Hepatocyte (in vitro differentiated cells): ENCODE measurements at regions not wholly inside any gene's neighbourhood (a gene's known extent, or its start where the extent isn't known, plus 50 kb on each side); places are given as distances from the start of the nearest gene placed in this dataset.
"Not testable (repeated sequence)": the region's sequence is repeated elsewhere in the genome, so short reads cannot be mapped to it uniquely, and the experiment has no call there.

Experiments used
- DNase-seq: peaks from one replicate; pipeline ENCODE4 v3.0.0-alpha.2; 2016; ENCODE audit warnings: low spot score
- H2AFZ ChIP-seq: fragments of 200-600 bp; sonication (generic); 2 replicates; pipeline ENCODE4 v1.6.0; 2016; ENCODE audit warnings: antibody characterized with exemption, mild to moderate bottlenecking
- H3K27ac ChIP-seq: fragments of 200-600 bp; sonication (generic); 2 replicates; pipeline ENCODE4 v1.5.1; 2016; ENCODE audit warnings: mild to moderate bottlenecking
- H3K27me3 ChIP-seq: fragments of 200-600 bp; sonication (generic); 2 replicates; pipeline ENCODE4 v1.6.1; 2016
- H3K36me3 ChIP-seq: fragments of 200-600 bp; sonication (generic); replicated peaks from 2 replicates; pipeline ENCODE4 v1.5.1; 2016; ENCODE audit warnings: low read depth; ENCODE audit not compliant: insufficient read depth
- H3K4me1 ChIP-seq: fragments of 200-600 bp; sonication (generic); 2 replicates; pipeline ENCODE4 v1.5.1; 2016; ENCODE audit warnings: mild to moderate bottlenecking, moderate library complexity; ENCODE audit not compliant: insufficient read depth
- H3K4me2 ChIP-seq: fragments of 200-600 bp; sonication (generic); 2 replicates; pipeline ENCODE4 v1.6.0; 2016
- H3K4me3 ChIP-seq: fragments of 200-600 bp; sonication (generic); 2 replicates; pipeline ENCODE4 v1.5.1; 2016; ENCODE audit warnings: mild to moderate bottlenecking
- H3K79me2 ChIP-seq: fragments of 200-600 bp; sonication (generic); 2 replicates; pipeline ENCODE4 v1.6.0; 2017; ENCODE audit warnings: mild to moderate bottlenecking
- H3K9me2 ChIP-seq: fragments of 200-600 bp; sonication (generic); replicated peaks from 2 replicates; pipeline ENCODE4 v1.6.0; 2017; ENCODE audit warnings: mild to moderate bottlenecking; ENCODE audit not compliant: insufficient read depth
- H3K9me3 ChIP-seq: fragments of 200-600 bp; sonication (generic); 2 replicates; pipeline ENCODE4 v1.5.1; 2016; ENCODE audit warnings: low read depth, mild to moderate bottlenecking
- H4K20me1 ChIP-seq: fragments of 200-600 bp; sonication (generic); 2 replicates; pipeline ENCODE4 v1.6.0; 2016; ENCODE audit warnings: mild to moderate bottlenecking; ENCODE audit not compliant: insufficient read depth, poor library complexity, severe bottlenecking
- EZH2 ChIP-seq: fragments of 200-600 bp; sonication (generic); IDR thresholded peaks from 2 replicates; pipeline ENCODE4 v1.6.1; 2016; ENCODE audit warnings: antibody characterized with exemption, mild to moderate bottlenecking, borderline replicate concordance
- EZH2phosphoT487 ChIP-seq: fragments of 200-600 bp; sonication (generic); IDR thresholded peaks from one replicate; pipeline ENCODE4 v1.6.1; 2018; ENCODE audit warnings: antibody characterized with exemption, mild to moderate bottlenecking, low read depth, moderate library complexity; ENCODE audit not compliant: unreplicated experiment, severe bottlenecking
- WGBS: methylation state at CpG from one replicate; pipeline ENCODE4 v1.1.6; 2016; ENCODE audit warnings: low lambda C conversion rate; ENCODE audit errors: missing lambda C conversion rate; 5-methylcytosine and 5-hydroxymethylcytosine counted together
- TF ChIP-seq, protein P1 (sequence below): fragments of 200-600 bp; sonication (generic); IDR thresholded peaks from 2 replicates; pipeline ENCODE4 v1.5.1; 2016; ENCODE audit warnings: antibody characterized with exemption, mild to moderate bottlenecking; ENCODE audit not compliant: poor library complexity

DNA sequence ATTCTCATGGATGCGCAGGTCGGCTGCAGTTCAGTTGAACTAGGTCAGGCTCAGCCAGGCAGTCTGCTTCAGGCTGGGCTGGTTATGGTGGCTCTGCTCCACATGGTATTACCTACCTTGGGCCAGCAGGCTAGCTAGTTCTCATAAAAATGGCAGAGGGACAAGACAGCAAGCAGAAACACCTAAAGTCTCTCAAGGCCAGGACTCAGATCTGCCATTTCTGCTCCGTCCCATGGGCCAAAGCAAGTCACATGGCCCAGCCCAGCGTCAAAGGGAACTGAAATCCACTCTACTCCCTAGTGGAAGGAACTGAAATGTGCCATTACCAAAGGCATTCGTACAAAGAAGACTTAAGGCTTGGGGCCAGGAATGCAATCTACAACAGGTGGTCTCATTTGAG, 160.0 kb downstream of the TMEM132E start:
- H4K20me1 ChIP-seq: no peaks in the 10 kb centered on the region
- no peaks in the 10 kb centered on the region for H3K9me2 ChIP-seq
- no peak for TF ChIP-seq EZH2phosphoT487
- TF ChIP-seq, protein P1, sequence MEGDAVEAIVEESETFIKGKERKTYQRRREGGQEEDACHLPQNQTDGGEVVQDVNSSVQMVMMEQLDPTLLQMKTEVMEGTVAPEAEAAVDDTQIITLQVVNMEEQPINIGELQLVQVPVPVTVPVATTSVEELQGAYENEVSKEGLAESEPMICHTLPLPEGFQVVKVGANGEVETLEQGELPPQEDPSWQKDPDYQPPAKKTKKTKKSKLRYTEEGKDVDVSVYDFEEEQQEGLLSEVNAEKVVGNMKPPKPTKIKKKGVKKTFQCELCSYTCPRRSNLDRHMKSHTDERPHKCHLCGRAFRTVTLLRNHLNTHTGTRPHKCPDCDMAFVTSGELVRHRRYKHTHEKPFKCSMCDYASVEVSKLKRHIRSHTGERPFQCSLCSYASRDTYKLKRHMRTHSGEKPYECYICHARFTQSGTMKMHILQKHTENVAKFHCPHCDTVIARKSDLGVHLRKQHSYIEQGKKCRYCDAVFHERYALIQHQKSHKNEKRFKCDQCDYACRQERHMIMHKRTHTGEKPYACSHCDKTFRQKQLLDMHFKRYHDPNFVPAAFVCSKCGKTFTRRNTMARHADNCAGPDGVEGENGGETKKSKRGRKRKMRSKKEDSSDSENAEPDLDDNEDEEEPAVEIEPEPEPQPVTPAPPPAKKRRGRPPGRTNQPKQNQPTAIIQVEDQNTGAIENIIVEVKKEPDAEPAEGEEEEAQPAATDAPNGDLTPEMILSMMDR: no peak
- TF ChIP-seq EZH2: no peak
- no peak overlapping the region for H3K4me2 ChIP-seq
- no peaks in the 10 kb centered on the region for H3K36me3 ChIP-seq
- H3K4me3 ChIP-seq: no peak overlapping the region
- H2AFZ ChIP-seq: no peak overlapping the region
- H3K9me3 ChIP-seq: no peaks in the 10 kb centered on the region
- no peak overlapping the region for H3K27ac ChIP-seq
- no peaks in the 10 kb centered on the region for H3K79me2 ChIP-seq
- no peaks in the 10 kb centered on the region for H3K4me1 ChIP-seq
- 86% methylated on average over 5 of the region's 5 CpGs for WGBS
- peaks cover 14% of the 10 kb centered on the region for H3K27me3 ChIP-seq
- DNase-seq: no peak

DNA sequence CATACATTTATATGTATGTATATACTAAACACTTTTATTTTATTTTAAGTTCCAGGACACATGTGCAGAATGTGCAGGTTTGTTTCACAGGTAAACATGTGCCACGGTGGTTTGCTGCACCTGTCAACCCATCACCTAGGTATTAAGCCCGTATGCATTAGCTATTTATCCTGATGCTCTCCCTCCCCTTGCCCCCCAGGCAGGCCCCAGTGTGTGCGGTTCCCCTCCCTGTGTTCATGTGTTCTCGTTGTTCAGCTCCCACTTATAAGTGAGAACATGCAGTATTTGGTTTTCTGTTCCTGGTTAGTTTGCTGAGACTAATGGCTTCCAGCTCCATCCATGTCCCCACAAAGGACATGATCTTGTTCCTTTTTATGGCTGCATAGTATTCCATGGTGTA, 158.3 kb downstream of the TMEM132E start:
- H2AFZ ChIP-seq, H3K79me2 ChIP-seq, H3K36me3 ChIP-seq, H3K4me2 ChIP-seq, H3K4me1 ChIP-seq, H3K9me3 ChIP-seq, H3K9me2 ChIP-seq, DNase-seq, H3K27me3 ChIP-seq, H3K27ac ChIP-seq, H3K4me3 ChIP-seq, H4K20me1 ChIP-seq: not testable (repeated sequence)
- 85% methylated on average over 4 of the region's 4 CpGs for WGBS

DNA sequence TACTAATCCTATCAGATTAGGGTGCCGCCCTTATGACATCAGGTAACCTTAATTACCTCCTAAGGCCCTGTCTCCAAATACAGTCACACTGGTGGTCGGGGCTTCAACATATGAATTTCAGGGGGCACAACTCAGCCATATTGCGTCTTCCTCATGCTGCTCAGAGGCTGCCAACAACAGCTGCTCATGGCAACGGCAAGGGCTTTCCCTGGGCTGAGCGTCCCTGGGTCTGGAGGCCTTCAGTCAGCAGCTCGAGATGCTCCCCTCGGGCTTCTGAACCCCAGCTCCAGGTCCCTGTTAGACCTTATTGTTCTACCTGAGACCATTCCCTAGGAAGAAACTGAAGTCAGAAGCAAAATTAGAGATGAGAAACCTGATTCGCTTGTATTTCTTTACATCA, 157.2 kb downstream of the TMEM132E start:
- no peaks in the 10 kb centered on the region for H3K36me3 ChIP-seq
- no peak overlapping the region for H2AFZ ChIP-seq
- TF ChIP-seq, protein P1: no peak
- TF ChIP-seq EZH2: no peak
- TF ChIP-seq EZH2phosphoT487: no peak
- H4K20me1 ChIP-seq: no peaks in the 10 kb centered on the region
- no peak for DNase-seq
- no peaks in the 10 kb centered on the region for H3K9me2 ChIP-seq
- 70% methylated on average over 8 of the region's 8 CpGs for WGBS
- H3K27me3 ChIP-seq: peaks cover 9% of the 10 kb centered on the region
- no peak overlapping the region for H3K4me3 ChIP-seq
- H3K79me2 ChIP-seq: no peaks in the 10 kb centered on the region
- H3K4me1 ChIP-seq: no peaks in the 10 kb centered on the region
- no peak overlapping the region for H3K4me2 ChIP-seq
- no peaks in the 10 kb centered on the region for H3K9me3 ChIP-seq
- no peak overlapping the region for H3K27ac ChIP-seq

DNA sequence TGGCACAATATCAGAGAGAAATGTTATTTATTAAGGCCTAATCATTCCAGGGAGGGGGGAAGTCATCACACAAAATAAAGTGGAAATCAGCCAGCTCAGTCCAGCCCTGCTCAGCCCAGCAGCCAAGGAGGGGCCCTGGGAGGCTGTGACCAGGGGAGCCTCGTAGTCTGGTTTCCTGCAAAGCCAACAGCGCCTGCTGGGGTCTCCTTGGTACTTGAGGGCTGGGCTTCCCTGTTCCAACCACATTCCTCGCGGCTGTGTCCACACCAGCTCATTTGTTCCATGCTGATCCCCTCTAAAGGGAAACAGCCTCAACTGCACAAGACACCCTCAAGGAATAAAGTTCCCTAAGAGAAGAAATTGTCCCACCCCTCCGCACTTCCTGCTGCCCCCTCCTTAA, 154.0 kb downstream of the TMEM132E start:
- TF ChIP-seq EZH2phosphoT487 (no peak), EZH2 (no peak)
- H2AFZ ChIP-seq: no peak overlapping the region
- 75% methylated on average over 5 of the region's 5 CpGs for WGBS
- H3K4me2 ChIP-seq: no peak overlapping the region
- no peak overlapping the region for H3K4me3 ChIP-seq
- H3K9me3 ChIP-seq: no peaks in the 10 kb centered on the region
- H3K36me3 ChIP-seq: no peaks in the 10 kb centered on the region
- H3K27ac ChIP-seq: no peak overlapping the region
- peaks cover 9% of the 10 kb centered on the region for H3K27me3 ChIP-seq
- no peaks in the 10 kb centered on the region for H3K9me2 ChIP-seq
- H4K20me1 ChIP-seq: no peaks in the 10 kb centered on the region
- no peaks in the 10 kb centered on the region for H3K79me2 ChIP-seq
- H3K4me1 ChIP-seq: no peaks in the 10 kb centered on the region
- DNase-seq: no peak
